GM12891 (cell line): ENCODE measurements at regions not wholly inside any gene's neighbourhood (a gene's known extent, or its start where the extent isn't known, plus 50 kb on each side); places are given as distances from the start of the nearest gene placed in this dataset.
A peak's percentile ranks its signal among the peaks of the same experiment; 100 is the strongest.

Experiments used
- DNase-seq: peaks from one replicate; pipeline ENCODE4 v3.0.0; 2011; ENCODE audit warnings: low spot score; ENCODE audit not compliant: insufficient read length
- FAIRE-seq: peaks from 2 replicates; lab custom pipeline; 2011; peaks lifted over from hg19 to GRCh38; lab: Jason Lieb, UNC
- PAX5 ChIP-seq: IDR thresholded peaks from 2 replicates; pipeline ENCODE4 v1.6.1; 2011; ENCODE audit warnings: low read length, moderate library complexity, mild to moderate bottlenecking; ENCODE audit not compliant: insufficient read depth, severe bottlenecking
- POLR2A ChIP-seq: IDR thresholded peaks from 2 replicates; pipeline ENCODE4 v1.6.1; 2011; ENCODE audit warnings: low read depth, low read length, control low read depth
- POLR2AphosphoS5 ChIP-seq: IDR thresholded peaks from 2 replicates; pipeline ENCODE4 v1.6.1; 2011; ENCODE audit warnings: low read depth, low read length, control low read depth
- POU2F2 ChIP-seq: IDR thresholded peaks from 2 replicates; pipeline ENCODE4 v1.6.1; 2011; ENCODE audit warnings: low read depth, mild to moderate bottlenecking, control low read depth, low read length, moderate library complexity
- SPI1 ChIP-seq: IDR thresholded peaks from 2 replicates; pipeline ENCODE4 v1.6.1; 2011; ENCODE audit warnings: low read depth, low read length, control low read depth
- TAF1 ChIP-seq: IDR thresholded peaks from 2 replicates; pipeline ENCODE4 v1.6.1; 2011; ENCODE audit warnings: low read depth, low read length, control low read depth

DNA sequence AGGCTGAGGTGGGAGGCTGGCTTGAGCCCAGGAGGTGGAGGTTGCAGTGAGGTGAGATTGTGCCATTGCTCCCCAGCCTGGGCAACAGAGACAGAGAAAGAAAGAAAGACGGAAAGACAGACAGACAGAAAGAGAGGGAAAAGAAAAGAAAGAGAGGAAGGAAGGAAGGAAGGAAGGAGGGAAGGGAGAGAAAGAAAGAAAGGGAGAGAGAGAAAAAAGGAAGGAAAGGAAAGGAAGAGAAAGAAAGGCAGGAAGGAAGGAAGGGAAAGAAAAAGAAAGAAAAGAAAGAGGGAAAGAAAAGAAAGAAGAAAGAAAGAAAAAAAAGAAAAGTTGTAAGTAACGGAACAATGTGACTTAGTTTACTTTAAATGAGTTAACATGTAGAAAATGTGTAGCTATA, 260.7 kb upstream of the GRM7 start:
- TF ChIP-seq SPI1 (no peak), POLR2AphosphoS5 (no peak), PAX5 (no peak), TAF1 (no peak), POLR2A (no peak), POU2F2 (no peak)
- FAIRE-seq (no peak), DNase-seq (no peak)

DNA sequence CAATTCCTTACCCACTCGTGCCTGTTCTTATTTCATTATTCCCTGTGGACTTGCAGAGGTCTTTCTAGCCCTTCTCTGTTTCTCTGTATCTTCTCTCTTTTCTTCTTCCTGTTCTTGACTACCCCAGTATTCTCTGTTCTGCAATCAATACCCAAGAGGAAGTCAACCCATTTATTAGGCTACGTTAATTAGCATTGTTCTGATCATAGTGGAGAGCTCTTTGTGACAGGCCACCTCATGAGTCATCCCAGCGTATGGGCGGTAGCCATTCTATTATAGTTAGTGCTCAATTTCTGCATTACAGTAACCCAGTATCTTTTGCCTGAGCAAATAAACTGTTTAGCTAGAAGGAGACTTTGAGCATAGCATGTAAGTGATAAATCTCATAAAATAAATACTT, 259.5 kb upstream of the GRM7 start:
- no peak for TF ChIP-seq POLR2A
- TF ChIP-seq SPI1, result no peak
- no peak for TF ChIP-seq TAF1
- no peak for TF ChIP-seq PAX5
- TF ChIP-seq POLR2AphosphoS5, result no peak
- FAIRE-seq (no peak), DNase-seq (no peak)

DNA sequence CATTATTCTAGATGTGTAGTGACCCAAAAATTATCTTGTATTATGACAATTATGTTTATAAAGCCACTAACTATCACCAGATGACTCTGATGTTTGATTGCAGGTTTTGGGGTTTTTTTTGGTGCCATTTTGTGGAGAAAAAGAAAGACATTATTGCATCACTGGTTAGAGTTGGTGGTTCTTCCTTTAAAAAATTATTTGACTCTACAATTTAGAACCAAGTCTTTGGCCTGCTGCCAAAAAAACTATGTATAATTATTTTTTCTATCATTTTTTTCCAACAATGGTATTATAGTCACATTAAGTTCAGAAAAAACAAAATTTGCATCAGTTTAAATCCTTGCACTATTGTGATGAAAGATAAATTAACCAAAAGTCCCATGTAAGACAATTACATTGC, 258.6 kb upstream of the GRM7 start:
- DNase-seq (no peak), FAIRE-seq (no peak)
- TF ChIP-seq PAX5 (no peak), SPI1 (no peak)

DNA sequence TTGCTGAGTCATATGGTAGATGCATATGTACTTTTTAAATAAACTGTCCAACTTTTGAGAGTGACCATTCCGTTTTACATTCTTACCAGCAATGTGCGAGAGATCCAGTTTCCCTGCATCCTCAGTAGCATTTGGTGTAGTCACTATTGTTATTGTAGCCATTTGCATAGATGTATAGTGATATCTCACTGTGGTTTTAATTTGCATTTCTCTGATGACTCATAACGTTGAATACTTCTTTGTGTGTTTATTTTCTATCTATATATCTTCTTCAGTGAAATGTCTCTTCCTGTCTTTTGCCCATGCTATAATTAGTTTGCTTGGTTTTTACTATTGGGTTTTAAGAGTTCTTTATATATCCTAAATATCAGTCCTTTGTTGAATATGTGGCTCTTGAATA, 255.7 kb upstream of the GRM7 start:
- TF ChIP-seq PAX5 (no peak), SPI1 (no peak), POLR2A (no peak), TAF1 (no peak)
- FAIRE-seq (no peak), DNase-seq (no peak)

DNA sequence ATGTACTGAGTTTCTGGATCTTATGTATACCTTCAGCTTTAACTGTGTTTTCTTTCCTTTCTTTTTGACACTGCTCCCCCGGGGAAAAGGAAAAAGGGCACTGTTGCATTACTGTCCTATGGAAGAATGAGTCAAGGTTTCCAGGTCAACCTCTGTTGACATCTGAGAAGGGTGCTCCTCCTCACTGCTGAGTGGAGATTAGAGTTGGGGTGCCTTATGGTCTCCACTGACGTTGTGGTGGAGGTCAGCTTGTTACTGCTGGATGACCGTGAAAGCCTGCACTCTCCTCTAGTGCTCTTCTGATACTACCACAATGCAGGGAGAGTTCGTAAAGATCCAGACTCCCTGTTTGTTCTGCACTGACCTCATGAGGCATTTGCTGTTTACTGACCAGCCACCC, 252.1 kb upstream of the GRM7 start:
- DNase-seq, result no peak
- TF ChIP-seq POU2F2 (no peak), SPI1 (no peak), PAX5 (no peak), POLR2A (no peak), TAF1 (no peak)
- FAIRE-seq, result no peak

DNA sequence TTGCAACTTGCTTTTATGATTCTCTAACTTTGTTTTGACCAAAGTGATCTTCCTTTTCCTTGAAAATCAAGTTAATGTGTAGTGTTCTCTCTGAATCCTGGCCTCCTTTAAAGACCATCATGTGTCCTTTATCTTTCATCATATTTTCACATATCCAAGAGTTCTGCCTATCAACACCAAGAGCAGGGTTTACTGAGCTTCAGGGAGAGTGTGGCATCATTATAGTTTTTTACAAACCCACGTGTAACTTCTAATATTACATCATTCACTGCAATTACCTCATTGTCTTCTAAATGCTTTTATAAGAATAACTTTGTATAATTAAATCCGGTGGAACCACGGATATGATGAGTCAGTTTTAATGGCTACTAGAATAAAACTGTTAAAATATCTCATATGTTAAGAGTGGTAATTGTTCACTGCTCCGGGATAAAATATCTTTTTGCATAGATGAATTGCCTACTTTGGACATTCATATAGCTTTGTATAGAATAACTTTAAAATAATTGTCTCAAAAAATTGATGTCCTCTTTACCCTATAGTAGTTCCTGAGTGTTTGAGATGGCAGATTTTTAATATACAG, 248.8 kb upstream of the GRM7 start:
- FAIRE-seq, result no peak
- TF ChIP-seq POU2F2 (no peak), POLR2AphosphoS5 (no peak), SPI1 (no peak), PAX5 (no peak), POLR2A (no peak), TAF1 (no peak)
- no peak for DNase-seq

DNA sequence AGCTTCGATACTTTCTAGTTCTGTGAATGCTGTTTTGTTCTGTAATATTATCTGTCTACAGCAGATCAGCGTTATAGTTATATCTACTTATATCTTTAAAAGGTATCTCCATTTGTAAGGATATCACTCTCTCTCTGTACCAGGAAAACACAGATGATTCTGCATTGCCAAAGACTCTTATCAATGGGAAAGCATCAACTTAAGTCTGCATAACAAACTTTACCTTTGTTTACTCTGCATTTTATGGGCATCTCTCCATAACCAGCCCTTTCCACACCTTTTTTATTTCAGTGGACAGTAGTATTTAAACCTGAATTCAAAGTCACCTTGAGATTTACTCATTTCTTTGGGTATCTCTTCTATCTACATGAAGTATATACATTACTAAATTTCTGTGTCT, 238.7 kb upstream of the GRM7 start:
- DNase-seq (no peak), FAIRE-seq (no peak)
- TF ChIP-seq POLR2AphosphoS5 (no peak), TAF1 (no peak), POU2F2 (no peak), SPI1 (no peak), PAX5 (no peak), POLR2A (no peak)

DNA sequence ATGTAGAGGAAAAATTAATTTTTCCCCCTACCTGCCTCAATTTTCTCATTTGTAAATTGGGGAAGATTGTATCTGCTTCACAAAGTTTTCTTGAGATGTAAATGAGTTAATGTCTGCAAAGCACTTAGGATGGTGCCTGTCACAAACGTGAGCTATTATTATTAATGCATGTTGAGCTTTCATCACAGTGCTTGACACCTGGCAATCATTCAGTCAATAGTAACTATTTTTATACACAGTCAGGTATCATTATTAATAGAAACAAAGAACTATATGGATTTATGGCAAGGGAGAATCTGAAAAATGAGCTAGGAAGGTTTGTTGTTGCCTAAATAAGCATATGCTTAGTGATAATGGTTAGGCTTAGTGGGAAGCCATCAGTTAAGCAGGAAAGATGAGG, 238.2 kb upstream of the GRM7 start:
- TF ChIP-seq POLR2A (no peak), SPI1 (no peak), PAX5 (no peak), POU2F2 (no peak), TAF1 (no peak), POLR2AphosphoS5 (no peak)
- FAIRE-seq (no peak), DNase-seq (no peak)

DNA sequence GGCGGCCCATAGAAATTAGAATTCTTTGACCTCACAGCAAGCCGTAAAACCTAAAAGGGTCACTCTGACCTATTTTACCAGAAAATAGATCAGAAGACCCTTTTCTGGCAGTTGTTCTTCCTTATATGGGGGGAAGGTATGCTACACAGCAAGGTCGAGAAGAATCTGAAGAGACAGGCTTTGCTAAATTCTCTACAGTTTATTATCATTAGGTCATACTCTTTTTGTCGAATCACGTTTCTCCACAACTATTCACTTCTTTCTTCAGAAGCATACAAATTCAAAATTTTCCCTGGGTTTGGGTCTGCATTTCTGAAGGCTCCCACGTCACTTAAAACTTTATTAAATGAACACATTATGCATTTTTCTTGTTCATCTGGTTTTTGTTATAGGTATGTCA, 229.5 kb upstream of the GRM7 start:
- TF ChIP-seq TAF1 (no peak), POLR2AphosphoS5 (no peak), POU2F2 (no peak), PAX5 (no peak), SPI1 (no peak), POLR2A (no peak)
- no peak for FAIRE-seq
- DNase-seq, result no peak

DNA sequence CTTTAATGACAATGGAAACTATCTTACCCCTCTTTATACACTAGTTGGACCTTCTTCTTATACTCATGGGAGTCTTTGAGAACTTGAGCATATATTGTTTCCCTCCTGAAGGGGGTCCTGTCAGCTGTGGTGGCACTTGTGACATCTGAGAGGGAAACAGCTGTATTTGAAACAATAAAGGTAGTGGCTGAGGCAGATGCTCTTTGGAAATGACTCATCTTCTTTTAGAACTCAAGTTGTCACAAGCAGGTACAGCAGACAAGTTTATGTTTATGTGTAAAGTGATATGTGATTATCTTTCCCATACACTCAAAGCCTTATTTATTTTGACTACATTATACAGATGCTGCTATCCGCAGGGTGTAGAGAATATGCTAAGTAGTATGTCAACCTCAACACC, 220.0 kb upstream of the GRM7 start:
- TF ChIP-seq POLR2AphosphoS5 (no peak), POLR2A (no peak), POU2F2 (no peak), TAF1 (no peak), PAX5 (no peak), SPI1 (no peak)
- no peak for FAIRE-seq
- no peak for DNase-seq

DNA sequence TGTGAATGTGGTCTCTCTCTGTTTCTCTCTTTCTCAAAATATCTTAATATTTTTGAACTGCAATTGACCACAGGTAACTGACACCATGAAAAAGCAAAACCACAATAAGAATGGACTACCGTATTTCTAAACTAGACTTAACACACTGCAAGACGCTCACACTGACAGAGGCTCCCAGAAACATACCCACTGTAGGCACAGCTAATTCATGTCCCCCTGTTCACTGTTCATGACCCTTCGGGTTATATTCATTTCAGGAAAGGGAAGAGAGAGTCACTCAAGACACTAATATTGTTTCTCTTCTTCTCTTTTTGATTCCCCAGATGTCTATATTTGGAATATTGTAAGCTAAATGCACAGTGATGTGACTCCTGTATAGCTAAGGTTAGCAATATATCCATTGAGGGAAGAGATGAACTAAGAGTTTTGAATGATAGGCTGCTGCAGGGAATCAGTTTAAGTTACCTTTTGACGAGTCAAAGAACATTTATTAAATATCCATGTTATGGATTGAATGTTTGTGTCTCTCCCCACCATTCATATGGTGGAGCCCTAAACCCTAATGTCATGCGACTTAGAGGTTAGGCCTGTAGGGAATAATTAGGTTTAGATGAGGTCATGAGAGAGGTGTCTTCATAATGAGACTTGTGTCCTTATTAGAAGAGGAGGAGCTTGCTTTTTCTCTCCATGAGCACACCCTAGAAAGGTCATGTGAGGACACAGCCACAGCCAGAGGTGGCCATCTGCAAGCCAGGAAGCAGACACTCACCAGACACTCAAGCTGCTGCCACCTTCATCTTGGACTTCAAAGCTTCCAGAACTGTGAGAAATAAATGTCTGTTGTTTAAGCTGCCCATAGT, 216.6 kb upstream of the GRM7 start:
- TF ChIP-seq SPI1 (0 out of 2 replicates have a peak, but pooled peaks have one; percentile 20), PAX5 (no peak)
- FAIRE-seq, result no peak

More for the DNA sequence above, 216.6 kb upstream of the GRM7 start:
- no peak for DNase-seq
